Hindlimb muscle (tissue), 1 donor: ENCODE measurements at regions not wholly inside any gene's neighbourhood (a gene's known extent, or its start where the extent isn't known, plus 50 kb on each side); places are given as distances from the start of the nearest gene placed in this dataset.
"Not testable (repeated sequence)": the region's sequence is repeated elsewhere in the genome, so short reads cannot be mapped to it uniquely, and the experiment has no call there.

Experiments used
- DNase-seq: peaks from one replicate; pipeline ENCODE4 v3.0.0-alpha.2; 2013

DNA sequence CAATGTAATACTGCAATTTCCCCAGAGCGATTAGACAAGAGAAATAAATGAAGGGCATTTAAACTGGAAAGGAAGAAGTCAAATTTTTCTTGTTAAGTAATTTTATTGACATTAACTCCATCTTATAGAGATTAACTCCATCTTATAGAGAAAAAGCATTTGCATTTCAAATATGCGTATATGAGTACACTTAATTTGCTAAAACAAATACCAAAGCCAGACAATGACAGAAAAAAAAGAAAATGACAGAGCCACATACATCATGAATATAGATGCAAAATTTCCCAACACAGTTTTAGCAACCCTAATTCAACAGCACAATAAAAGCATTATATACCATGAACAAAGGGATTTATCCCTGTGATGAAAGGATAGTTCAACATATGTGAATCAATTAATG, 1293.1 kb upstream of the EYS start:
- no peak for DNase-seq

- DNase-seq, result not testable (repeated sequence)
Observed at GRCh38 chr6:66997579-66997978, 1290.6 kb upstream of the EYS start.

DNA sequence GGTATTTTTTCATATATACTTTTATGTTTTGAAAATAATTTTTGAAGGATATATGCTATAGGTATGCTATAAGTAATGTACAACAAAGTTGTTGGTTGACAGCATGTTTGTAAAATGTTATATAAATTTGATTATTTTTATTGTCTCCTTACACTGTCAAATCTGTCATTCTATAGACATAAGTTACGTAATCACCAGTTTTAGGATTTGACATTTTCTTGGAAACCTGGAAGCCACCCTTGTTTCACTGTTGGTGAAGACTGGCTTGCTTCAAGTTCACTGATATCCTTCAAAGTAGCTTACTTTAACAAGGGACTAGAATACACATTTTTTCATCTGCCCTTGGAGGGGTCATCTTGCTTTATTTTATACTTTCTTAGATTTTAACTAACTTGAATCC, 1288.6 kb upstream of the EYS start:
- DNase-seq, result no peak

DNA sequence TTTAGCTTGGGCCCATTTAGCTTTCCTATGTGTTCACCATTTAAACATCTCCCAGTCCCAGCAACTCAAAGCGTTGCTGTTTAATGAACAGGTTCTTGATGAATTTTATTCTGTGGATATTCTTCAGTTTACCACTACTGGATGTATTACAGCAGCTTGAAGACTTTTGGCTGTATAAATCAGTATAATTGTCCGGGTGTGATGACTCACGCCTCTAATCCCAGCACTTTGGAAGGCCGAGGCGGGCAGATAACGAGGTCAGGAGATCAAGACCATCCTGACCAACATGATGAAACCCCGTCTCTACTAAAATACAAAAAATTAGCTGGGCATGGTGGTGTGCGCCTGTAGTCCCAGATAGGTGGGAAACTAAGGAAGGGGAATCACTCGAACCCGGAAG, 1286.7 kb upstream of the EYS start:
- DNase-seq, result not testable (repeated sequence)

GRCh38 chr6:66993272-66993671, 1286.2 kb upstream of the EYS start:
- no peak for DNase-seq

- no peak for DNase-seq
Observed at GRCh38 chr6:66992660-66993059, 1285.6 kb upstream of the EYS start.

GRCh38 chr6:66986940-66987339, 1279.9 kb upstream of the EYS start:
- no peak for DNase-seq

GRCh38 chr6:66985816-66986215, 1278.8 kb upstream of the EYS start:
- no peak for DNase-seq

- no peak for DNase-seq
Observed at GRCh38 chr6:66970373-66970772, 1263.3 kb upstream of the EYS start.

DNA sequence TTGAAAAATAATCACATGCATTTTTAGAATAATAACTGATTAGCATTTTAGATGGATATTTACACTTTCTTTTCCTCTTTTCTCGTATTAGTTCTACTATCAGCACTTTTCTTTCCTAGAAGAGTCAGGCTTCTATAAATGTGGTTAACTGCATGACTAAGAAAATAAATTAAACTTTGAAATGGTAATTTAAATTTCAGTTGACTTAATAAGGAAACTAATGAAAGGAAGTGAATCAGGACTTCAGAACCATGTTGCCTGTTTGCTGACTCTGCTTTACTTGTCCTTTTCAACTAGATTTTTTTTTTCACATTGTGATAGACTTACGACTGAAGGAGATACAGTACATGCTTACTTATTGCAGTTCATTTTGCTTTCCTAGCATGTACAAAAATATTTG, 1258.2 kb upstream of the EYS start:
- DNase-seq, result no peak

DNA sequence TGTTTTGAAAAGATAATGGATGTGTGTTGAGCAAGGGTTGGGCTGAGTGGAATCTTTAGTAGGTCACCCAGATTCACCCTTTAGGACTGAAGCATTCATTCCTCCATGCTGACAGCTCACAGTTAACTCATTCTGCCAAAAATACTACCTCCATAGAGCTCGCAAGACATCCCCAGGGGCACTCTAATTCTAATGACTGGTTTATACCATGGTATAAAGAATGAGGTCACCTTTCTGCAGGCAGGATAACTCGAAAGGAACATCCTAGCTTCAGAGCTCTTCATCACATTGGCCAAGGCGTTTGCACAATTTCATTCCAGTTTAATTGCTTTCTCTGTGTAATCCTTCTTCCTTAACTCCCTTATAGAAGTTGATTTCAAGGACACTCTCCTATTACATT, 1257.2 kb upstream of the EYS start:
- DNase-seq, result no peak

GRCh38 chr6:66962082-66962481, 1255.1 kb upstream of the EYS start:
- no peak for DNase-seq

DNA sequence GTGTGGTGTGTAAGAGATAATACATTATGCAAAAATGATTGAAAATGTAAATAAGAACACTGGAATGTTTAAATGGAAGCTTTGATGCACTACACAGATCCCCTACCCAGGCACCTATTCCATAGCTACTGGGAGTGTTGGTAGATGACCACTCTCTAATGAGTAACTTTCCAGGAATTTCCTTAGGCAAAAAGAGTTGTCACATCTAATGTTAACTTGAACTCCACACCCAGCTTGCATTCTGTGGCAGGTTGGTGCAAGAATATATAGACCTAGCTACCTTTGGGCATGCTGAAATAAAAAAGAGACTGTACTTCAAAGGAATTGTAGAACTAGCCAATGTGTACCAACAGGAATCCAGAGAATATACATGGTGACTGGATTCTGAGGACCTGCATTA, 1254.2 kb upstream of the EYS start:
- DNase-seq, result no peak

- DNase-seq, result no peak
Observed at GRCh38 chr6:66949191-66949661, 1242.2 kb upstream of the EYS start.

DNA sequence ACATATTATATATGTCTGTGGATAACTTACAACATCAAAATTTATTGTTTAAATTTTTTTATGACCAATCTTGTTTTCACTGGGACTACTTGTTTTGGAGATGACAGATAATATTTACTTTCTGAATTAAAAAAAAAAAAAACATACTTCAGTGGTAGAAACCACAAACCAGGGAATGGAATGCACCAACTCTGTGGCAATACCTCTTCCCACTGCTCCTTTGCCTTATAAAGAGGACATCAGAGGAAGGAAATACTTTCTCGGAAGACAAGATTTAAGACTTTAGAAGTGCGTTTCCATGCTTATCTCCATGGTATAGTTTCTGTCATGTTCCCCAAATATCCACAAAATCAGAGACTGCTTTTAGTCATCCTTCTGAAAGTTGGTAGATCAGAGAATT, 1241.1 kb upstream of the EYS start:
- DNase-seq, result no peak

GRCh38 chr6:66940003-66940402, 1233.0 kb upstream of the EYS start:
- DNase-seq, result no peak

DNA sequence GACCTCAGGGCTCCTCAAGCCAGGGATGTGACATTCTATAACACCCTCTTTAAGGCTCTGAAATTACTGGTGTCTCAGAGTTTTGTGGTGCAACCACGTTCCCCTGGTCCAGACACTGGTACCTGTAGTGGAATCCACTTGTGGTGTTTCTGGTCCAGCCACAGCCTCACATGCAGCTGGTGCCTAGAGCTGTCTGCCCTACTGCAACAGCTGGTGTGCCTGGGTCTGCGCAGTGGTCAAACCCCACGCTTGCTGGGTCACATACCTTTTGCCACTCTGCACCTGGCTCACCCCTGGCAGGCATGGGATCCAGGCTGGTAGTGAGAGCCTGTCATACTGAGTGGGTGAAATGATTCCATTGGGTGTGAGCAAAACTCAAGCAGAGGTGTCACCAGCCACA, 1230.2 kb upstream of the EYS start:
- no peak for DNase-seq

DNA sequence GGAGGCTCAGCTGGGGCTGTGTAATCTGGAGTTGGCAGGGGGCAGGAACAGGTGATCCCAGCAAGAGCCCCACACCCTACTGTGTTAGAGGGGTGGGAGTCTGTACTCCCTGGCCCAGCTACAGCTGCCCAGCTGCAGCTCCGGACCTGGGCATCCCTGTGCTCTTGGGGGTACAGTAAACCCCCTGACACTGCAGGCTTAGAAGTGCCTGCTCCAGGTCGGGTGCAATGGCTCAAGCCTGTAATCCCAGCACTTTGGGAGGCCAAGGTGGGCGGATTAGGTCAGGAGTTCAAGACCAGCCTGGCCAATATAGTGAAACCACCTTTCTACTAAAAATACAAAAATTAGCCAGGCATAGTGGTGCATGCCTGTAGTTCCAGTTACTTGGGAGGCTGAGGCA, 1228.6 kb upstream of the EYS start:
- no peak for DNase-seq

DNA sequence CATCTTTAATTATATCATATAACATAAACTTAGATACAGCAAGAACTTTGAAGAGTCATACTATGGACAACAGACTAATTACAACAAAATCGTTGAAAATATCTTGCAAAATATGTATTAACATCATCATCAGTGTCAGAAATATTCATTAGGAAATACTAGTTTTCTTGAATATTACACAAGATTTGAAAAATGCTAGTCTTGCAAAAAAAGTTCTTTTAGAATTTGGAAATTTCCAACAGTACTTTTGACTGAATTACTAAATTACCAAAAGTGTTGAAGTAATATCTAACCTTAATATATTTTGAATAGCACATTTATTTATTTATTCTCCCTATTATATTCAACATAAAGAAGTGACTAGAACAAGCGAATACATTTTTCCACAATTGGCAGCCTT, 1224.8 kb upstream of the EYS start:
- DNase-seq, result no peak

DNA sequence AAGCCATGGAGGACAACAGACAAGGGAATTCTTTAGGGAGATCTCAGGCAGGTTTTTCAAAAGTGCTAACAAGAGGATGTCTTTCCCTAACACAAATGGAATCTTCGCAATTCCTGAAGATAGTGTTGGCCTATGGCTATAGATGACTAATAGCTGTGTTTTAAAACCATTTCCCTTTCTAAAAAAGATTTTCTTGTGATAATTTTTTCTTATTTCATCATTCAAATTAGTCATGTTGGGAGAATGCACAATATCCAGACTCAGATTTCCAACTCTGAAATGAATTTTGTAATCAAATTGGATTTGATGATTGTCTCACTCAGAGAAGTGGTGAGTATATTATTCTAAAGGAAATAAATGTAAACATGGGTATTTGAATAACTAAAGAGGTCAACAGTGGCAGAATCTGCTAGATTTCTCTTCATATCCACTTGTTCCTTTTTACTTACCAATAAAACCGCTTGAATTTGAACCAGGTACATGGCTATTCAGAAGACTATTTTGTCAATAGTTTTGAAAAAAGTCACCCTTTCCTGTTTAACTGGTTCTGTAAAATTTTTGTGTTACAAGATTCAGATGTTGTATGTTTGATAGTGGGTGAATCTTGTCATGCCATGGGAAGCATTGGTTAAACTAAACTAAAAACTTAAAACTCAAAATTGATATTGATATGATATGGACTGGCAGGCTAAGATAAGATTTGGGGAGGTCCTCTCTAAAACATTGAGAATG, 1223.7 kb upstream of the EYS start:
- no peak for DNase-seq

DNA sequence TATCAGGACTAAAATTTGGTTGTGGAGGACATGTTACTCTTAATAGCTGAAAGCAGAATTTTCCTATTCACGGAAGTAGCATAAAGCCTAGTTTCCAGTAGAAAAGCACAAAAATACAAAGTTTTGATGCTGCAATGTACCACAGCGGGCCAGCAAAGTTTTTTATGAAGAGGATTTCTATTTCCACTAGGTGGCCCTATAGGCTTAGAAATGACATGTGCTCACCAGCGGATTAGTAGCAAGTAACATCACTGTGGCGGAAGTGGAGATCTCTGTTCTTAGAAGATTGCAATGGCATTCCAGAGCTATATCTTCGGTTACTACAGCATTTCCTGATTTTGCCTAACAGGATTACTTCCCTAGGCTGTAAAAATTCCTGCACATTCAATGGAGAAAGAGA, 1219.0 kb upstream of the EYS start:
- no peak for DNase-seq

GRCh38 chr6:66913657-66914056, 1206.6 kb upstream of the EYS start:
- no peak for DNase-seq

DNA sequence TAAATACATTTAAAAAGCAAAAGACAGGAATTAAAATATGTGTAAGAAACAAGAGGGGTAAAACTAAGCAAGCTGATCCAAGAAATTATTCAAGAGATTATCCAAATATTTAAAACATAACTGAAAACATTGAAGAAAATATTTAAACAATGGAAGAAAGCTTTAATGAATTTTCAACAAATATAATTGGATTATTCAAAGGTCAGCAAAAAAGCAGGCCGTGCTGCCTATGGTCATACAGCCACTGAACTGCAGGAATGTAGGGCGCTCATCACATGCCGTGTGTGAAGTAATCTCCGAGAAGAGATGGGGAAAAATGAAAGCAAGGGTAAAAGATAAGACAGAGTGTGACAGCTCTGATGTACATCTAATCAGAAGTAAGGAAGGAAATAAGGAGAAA, 1195.4 kb upstream of the EYS start:
- DNase-seq, result no peak

GRCh38 chr6:66900133-66901083, 1193.4 kb upstream of the EYS start:
- no peak for DNase-seq
